ENCODE measurements at regions not wholly inside any gene's neighbourhood (a gene's known extent, or its start where the extent isn't known, plus 50 kb on each side); places are given as distances from the start of the nearest gene placed in this dataset.

GRCh38 chr10:34954142-34954541 lies 136.0 kb downstream of the CUL2 start:
- TF ChIP-seq CTCF (IDR thresholded peaks at IDR 0.05) = no peak
- TF ChIP-seq POLR2A (IDR thresholded peaks at IDR 0.05) = no peak
